ENCODE measurements at regions not wholly inside any gene's neighbourhood (a gene's known extent, or its start where the extent isn't known, plus 50 kb on each side); places are given as distances from the start of the nearest gene placed in this dataset.

DNA sequence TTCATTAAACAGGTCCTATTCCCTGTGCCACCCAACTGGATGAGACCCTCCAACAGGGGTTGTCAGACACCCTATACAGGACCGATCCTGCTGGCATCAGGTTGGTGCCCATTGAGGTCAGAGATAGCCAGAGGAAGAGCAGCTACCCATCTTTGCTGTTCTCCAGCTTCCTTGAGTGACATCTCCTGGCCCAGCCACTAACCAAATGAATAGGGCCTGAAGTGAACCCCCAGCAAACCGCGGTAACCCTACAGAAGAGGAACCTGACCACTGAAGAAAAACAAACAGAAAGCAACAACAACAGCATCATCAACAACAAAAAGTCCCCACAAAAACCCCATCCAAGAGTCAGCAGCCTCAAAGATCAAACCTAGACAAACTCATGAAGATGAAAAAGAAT is 133.6 kb upstream of the ARPP21 start:
- DNase-seq (ENCODE audit: low read depth, low spot score), result no peak
- Histone ChIP-seq H3K27ac (ENCODE audit: low read length) (no peak overlapping the region), H3K9me3 (ENCODE audit: control insufficient read depth, insufficient read depth, low read depth, low read length) (no peaks in the 10 kb centered on the region), H3K4me1 (ENCODE audit: control insufficient read depth, insufficient read depth, low read length) (no peaks in the 10 kb centered on the region), H3K27me3 (ENCODE audit: control insufficient read depth, insufficient read depth, low read length) (no peaks in the 10 kb centered on the region), H3K4me3 (ENCODE audit: low read depth in 2 of 2, low read length in 2 of 2) (no peak overlapping the region), H3K36me3 (ENCODE audit: control insufficient read depth, insufficient read depth, low read length) (no peaks in the 10 kb centered on the region)
- TF ChIP-seq TCF7L2 (IDR thresholded peaks at IDR 0.05; ENCODE audit: low read depth, low read length), result no peak
- no peak for TF ChIP-seq SIN3A (IDR thresholded peaks at IDR 0.05; ENCODE audit: borderline replicate concordance, insufficient read depth, low read depth, low read length)
- TF ChIP-seq, protein P1, sequence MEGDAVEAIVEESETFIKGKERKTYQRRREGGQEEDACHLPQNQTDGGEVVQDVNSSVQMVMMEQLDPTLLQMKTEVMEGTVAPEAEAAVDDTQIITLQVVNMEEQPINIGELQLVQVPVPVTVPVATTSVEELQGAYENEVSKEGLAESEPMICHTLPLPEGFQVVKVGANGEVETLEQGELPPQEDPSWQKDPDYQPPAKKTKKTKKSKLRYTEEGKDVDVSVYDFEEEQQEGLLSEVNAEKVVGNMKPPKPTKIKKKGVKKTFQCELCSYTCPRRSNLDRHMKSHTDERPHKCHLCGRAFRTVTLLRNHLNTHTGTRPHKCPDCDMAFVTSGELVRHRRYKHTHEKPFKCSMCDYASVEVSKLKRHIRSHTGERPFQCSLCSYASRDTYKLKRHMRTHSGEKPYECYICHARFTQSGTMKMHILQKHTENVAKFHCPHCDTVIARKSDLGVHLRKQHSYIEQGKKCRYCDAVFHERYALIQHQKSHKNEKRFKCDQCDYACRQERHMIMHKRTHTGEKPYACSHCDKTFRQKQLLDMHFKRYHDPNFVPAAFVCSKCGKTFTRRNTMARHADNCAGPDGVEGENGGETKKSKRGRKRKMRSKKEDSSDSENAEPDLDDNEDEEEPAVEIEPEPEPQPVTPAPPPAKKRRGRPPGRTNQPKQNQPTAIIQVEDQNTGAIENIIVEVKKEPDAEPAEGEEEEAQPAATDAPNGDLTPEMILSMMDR (IDR thresholded peaks at IDR 0.05), result no peak
- no peak for TF ChIP-seq POLR2AphosphoS5 (IDR thresholded peaks at IDR 0.05; ENCODE audit: low read depth, low read length)
- TF ChIP-seq, protein P2, sequence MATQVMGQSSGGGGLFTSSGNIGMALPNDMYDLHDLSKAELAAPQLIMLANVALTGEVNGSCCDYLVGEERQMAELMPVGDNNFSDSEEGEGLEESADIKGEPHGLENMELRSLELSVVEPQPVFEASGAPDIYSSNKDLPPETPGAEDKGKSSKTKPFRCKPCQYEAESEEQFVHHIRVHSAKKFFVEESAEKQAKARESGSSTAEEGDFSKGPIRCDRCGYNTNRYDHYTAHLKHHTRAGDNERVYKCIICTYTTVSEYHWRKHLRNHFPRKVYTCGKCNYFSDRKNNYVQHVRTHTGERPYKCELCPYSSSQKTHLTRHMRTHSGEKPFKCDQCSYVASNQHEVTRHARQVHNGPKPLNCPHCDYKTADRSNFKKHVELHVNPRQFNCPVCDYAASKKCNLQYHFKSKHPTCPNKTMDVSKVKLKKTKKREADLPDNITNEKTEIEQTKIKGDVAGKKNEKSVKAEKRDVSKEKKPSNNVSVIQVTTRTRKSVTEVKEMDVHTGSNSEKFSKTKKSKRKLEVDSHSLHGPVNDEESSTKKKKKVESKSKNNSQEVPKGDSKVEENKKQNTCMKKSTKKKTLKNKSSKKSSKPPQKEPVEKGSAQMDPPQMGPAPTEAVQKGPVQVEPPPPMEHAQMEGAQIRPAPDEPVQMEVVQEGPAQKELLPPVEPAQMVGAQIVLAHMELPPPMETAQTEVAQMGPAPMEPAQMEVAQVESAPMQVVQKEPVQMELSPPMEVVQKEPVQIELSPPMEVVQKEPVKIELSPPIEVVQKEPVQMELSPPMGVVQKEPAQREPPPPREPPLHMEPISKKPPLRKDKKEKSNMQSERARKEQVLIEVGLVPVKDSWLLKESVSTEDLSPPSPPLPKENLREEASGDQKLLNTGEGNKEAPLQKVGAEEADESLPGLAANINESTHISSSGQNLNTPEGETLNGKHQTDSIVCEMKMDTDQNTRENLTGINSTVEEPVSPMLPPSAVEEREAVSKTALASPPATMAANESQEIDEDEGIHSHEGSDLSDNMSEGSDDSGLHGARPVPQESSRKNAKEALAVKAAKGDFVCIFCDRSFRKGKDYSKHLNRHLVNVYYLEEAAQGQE (IDR thresholded peaks at IDR 0.05; ENCODE audit: insufficient read depth in 1 of 2, low read depth in 2 of 2, low read length in 1 of 2), result no peak
- ChIA-PET CTCF (no interaction called here), POLR2A (no interaction called here)
- BruUV-seq (replicated peaks), result no TSS peak
- intact Hi-C loops (cut with micrococcal nuclease; ENCODE audit: unreplicated experiment) (no loop called here), in situ Hi-C loops (cut with HindIII; ENCODE audit: low pct_unique_long_range_greater_than_20kb, low sequenced_read_pairs) (no loop called here)
- ATAC-seq, result no peak

DNA sequence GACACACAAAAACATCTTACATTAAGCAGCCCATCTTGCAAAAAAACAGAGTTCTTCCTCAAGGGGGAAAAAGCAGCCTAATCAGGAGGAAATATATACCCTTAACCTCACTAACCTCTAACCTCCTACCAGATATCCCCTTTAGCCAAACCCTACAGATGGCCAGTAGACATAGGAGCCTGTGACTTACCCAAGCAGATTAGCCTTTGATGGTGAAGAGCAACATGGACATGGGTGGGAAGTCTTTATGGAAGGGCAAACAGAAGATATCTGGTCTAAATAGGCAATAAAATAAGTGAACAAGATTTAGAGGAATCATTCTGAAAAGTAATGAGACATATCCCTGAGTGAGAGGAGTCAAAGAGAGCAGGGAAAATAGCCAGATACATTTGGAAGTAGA is 119.4 kb upstream of the ARPP21 start:
- ATAC-seq (no peak), DNase-seq (ENCODE audit: low read depth, low spot score) (no peak)
- Histone ChIP-seq H3K27ac (ENCODE audit: low read length) (no peak overlapping the region), H3K9me3 (ENCODE audit: control insufficient read depth, insufficient read depth, low read depth, low read length) (no peaks in the 10 kb centered on the region), H3K4me1 (ENCODE audit: control insufficient read depth, insufficient read depth, low read length) (no peaks in the 10 kb centered on the region), H3K4me3 (ENCODE audit: low read depth in 2 of 2, low read length in 2 of 2) (no peak overlapping the region), H3K36me3 (ENCODE audit: control insufficient read depth, insufficient read depth, low read length) (no peaks in the 10 kb centered on the region), H3K27me3 (ENCODE audit: control insufficient read depth, insufficient read depth, low read length) (no peaks in the 10 kb centered on the region)
- BruUV-seq (replicated peaks), result no TSS peak
- ChIA-PET CTCF (no interaction called here), POLR2A (no interaction called here)
- intact Hi-C loops (cut with micrococcal nuclease; ENCODE audit: unreplicated experiment) (no loop called here), in situ Hi-C loops (cut with HindIII; ENCODE audit: low pct_unique_long_range_greater_than_20kb, low sequenced_read_pairs) (no loop called here)
- TF ChIP-seq POLR2AphosphoS5 (IDR thresholded peaks at IDR 0.05; ENCODE audit: low read depth, low read length), result no peak
- TF ChIP-seq TCF7L2 (IDR thresholded peaks at IDR 0.05; ENCODE audit: low read depth, low read length), result no peak
- TF ChIP-seq, protein P2 (IDR thresholded peaks at IDR 0.05; ENCODE audit: insufficient read depth in 1 of 2, low read depth in 2 of 2, low read length in 1 of 2), result no peak
- TF ChIP-seq, protein P1 (IDR thresholded peaks at IDR 0.05), result no peak
